ENCODE measurements at regions not wholly inside any gene's neighbourhood (a gene's known extent, or its start where the extent isn't known, plus 50 kb on each side); places are given as distances from the start of the nearest gene placed in this dataset.

DNA sequence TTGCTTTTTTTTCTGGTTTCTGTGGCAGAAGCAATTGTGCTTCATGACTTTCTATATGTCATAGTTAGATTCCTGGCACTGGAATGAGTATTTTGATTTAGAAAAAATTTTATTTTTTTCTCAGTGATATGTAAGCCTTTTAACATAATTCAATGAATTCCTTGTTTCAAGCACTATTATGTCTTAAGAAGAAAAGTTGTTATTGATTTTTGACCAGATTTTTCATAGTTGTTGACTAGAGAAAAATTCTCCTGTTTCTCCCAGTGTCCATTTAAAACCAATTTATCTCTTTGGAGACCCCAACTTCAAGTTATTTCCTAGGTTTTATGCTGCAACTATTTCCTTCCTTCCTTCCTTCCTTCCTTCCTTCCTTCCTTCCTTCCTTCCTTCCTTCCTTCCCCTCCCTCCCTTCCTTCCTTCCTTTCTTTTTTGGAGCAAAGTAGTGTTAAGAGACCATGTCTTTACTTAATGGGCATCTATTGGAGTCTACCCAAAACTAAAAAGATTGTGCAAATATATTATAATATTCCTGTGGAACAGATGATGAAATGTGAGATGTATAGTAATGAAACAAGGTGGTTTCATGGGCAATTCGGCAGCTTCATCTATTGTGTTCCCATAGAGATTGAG lies 346.9 kb downstream of the RNF144B start:
- in situ Hi-C loops (cut with HindIII; ENCODE audit: low sequenced_read_pairs), result no loop called here
- no peak for DNase-seq (ENCODE audit: low spot score)

DNA sequence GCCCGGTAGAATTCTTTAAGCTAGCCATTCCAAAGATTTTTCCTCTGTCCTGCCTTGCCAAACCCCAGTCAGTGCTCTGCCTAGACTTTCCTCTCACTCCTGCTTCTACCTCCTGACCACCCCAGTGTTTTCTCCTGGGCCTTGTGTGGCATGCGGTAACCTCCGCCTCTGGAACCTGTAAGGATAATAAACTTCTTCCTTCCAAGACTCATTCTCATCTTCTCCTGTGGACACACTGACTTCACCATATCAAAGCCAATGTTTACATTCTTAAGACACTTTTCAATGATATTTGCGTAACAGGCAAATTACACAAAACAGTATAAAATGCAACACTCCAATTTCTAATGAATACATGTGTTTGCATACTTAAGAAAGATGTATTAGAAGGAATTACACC lies 354.6 kb downstream of the RNF144B start:
- in situ Hi-C loops (cut with HindIII; ENCODE audit: low sequenced_read_pairs), result no loop called here
- no peak for DNase-seq (ENCODE audit: low spot score)

DNA sequence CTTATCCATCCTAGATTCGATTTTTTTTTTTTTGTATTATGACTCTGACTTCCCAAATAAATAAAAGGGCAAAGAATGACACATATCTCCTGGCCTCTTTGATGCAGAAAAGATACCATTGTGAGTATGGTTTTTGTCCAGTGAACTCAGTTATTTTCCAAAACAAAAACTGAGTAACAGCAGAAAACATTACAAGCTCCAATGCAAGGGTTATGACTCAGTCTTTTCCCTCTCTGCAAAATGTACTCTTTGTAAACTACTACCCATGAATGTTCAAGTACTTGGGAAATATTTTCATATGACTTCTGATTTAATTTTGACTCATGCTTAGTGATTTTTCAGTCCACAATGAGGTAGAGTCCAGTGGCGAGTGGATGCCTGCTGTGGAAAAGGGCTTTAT lies 355.3 kb downstream of the RNF144B start:
- in situ Hi-C loops (cut with HindIII; ENCODE audit: low sequenced_read_pairs), result no loop called here
- no peak for DNase-seq (ENCODE audit: low spot score)

DNA sequence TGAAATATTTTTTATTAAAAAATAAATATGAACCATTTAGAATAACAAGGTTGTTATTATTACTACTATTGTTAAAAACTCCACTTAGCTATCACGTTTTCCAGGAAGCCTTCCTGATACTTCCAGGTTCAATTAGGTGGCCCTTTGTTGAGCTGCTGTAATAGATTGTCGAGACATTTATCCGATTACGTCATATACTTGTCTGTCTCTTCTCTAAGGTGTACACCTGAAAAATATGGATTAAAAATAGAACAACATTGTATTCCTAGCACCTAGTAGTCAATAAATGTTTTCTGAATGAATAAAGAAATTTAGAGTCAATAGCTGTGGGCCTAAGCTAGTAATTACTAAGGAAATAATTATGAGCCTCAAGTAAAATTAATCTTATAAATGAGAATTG lies 359.6 kb downstream of the RNF144B start:
- DNase-seq (ENCODE audit: low spot score), result no peak
- in situ Hi-C loops (cut with HindIII; ENCODE audit: low sequenced_read_pairs), result no loop called here

- in situ Hi-C loops (cut with HindIII; ENCODE audit: low sequenced_read_pairs), result no loop called here
- DNase-seq (ENCODE audit: low spot score), result no peak
Measured at GRCh38 chr6:18748314-18748713, 361.2 kb downstream of the RNF144B start.

GRCh38 chr6:18752278-18753068 lies 365.3 kb downstream of the RNF144B start:
- no peak for DNase-seq (ENCODE audit: low spot score)
- in situ Hi-C loops (cut with HindIII; ENCODE audit: low sequenced_read_pairs), result no loop called here

GRCh38 chr6:18753076-18753475 lies 365.9 kb downstream of the RNF144B start:
- DNase-seq (ENCODE audit: low spot score), result no peak
- in situ Hi-C loops (cut with HindIII; ENCODE audit: low sequenced_read_pairs), result no loop called here

- in situ Hi-C loops (cut with HindIII; ENCODE audit: low sequenced_read_pairs), result no loop called here
- no peak for DNase-seq (ENCODE audit: low spot score)
Measured at GRCh38 chr6:18763086-18763485, 375.9 kb downstream of the RNF144B start.

- DNase-seq (ENCODE audit: low spot score), result no peak
- in situ Hi-C loops (cut with HindIII; ENCODE audit: low sequenced_read_pairs), result no loop called here
Measured at GRCh38 chr6:18784794-18785193, 397.6 kb downstream of the RNF144B start.

GRCh38 chr6:18785810-18786490 lies 398.8 kb downstream of the RNF144B start:
- in situ Hi-C loops (cut with HindIII; ENCODE audit: low sequenced_read_pairs), result no loop called here
- DNase-seq (ENCODE audit: low spot score), result no peak

GRCh38 chr6:18792866-18793265 lies 405.7 kb downstream of the RNF144B start:
- in situ Hi-C loops (cut with HindIII; ENCODE audit: low sequenced_read_pairs), result no loop called here
- DNase-seq (ENCODE audit: low spot score), result no peak

- no peak for DNase-seq (ENCODE audit: low spot score)
- in situ Hi-C loops (cut with HindIII; ENCODE audit: low sequenced_read_pairs), result no loop called here
Measured at GRCh38 chr6:18795726-18796125, 408.6 kb downstream of the RNF144B start.

DNA sequence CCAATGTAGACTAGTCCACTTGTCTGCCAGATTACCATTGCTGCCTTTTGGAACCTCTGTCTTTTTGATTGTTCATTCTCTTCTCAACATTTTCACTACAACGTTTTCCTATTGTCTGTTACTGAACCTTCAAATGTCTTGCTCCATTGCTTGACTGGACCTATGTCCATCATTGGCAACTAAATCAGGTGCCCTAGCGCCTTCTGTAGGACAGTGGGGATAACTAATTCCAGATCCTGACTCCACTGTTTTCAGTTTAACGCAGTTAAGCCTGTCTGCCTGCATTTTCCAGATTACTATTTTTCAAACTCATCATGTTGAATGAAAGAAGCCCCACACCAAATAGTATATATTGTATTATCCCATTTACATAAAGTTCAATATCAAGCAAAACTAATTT lies 433.6 kb downstream of the RNF144B start:
- DNase-seq (ENCODE audit: low spot score), result no peak
- in situ Hi-C loops (cut with HindIII; ENCODE audit: low sequenced_read_pairs), result no loop called here

DNA sequence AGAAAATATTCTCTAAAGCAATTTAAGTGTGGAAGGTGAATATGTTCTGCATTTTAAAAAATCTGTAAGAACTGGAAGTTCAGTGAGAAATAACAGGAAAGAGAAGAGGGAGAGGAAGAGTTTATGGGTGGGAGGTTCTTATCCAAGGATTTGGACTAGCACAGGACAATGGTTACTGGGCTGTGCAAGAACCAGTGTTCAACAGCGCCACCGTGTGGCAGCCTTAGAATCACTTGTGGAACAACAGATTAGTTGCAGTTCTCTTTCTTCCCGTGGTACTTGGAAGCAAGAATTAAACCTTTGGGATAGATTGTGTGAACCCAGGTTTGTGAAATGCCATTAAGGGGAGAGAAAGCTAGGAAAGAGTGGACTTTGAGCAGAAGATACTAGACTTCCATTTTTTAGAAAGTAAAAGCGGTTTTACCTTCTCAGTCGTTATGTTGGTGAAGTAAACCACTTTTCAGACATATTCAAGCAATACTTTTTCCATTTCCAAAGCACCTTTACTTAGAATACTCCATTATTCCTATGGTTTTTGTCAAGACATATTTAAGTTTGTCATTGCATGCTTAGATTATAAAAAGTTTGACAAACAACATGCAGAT lies 436.7 kb downstream of the RNF144B start:
- in situ Hi-C loops (cut with HindIII; ENCODE audit: low sequenced_read_pairs), result no loop called here
- no peak for DNase-seq (ENCODE audit: low spot score)

GRCh38 chr6:18829272-18829870 lies 442.2 kb downstream of the RNF144B start:
- in situ Hi-C loops (cut with HindIII; ENCODE audit: low sequenced_read_pairs), result no loop called here
- no peak for DNase-seq (ENCODE audit: low spot score)

- in situ Hi-C loops (cut with HindIII; ENCODE audit: low sequenced_read_pairs), result no loop called here
- DNase-seq (ENCODE audit: low spot score), result no peak
Measured at GRCh38 chr6:18835976-18836375, 448.8 kb downstream of the RNF144B start.

DNA sequence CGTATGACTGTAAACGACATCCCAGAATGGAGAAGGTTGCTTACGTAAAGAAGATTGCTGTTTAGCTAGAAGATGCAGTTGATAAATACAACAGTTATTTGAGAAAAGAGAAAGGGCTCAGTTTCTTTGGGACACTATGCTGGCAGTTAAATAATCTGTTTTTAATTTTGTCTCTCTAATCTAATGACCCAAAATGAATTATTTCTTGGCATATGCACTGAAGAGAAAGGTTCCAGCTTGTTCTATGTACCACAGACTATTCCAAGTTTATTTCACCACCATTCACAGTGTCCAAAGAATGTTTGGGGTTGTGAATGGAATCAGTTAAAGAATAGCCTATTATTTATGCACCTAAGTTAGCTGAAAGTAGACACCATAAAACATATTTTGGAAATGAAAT lies 449.9 kb downstream of the RNF144B start:
- in situ Hi-C loops (cut with HindIII; ENCODE audit: low sequenced_read_pairs), result no loop called here
- no peak for DNase-seq (ENCODE audit: low spot score)

DNA sequence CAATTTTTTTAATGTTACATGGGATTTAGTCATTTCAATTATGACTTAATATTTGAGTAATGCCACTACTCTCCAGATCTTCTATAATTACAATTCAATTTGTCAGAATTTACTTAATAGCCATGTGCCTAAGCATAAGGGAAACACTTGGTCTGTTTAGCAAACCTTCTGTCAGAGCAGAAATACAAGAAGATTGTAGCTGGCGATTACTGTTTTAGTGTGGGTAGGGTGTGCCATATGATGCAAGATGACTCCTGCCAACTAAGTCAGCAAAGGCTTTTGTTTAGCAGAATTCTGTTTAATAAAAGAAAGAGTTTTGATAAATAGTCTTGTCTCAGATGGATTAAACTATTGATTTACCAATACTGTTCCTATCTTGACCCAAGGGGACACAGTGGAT lies 455.4 kb downstream of the RNF144B start:
- in situ Hi-C loops (cut with HindIII; ENCODE audit: low sequenced_read_pairs), result no loop called here
- DNase-seq (ENCODE audit: low spot score), result no peak

DNA sequence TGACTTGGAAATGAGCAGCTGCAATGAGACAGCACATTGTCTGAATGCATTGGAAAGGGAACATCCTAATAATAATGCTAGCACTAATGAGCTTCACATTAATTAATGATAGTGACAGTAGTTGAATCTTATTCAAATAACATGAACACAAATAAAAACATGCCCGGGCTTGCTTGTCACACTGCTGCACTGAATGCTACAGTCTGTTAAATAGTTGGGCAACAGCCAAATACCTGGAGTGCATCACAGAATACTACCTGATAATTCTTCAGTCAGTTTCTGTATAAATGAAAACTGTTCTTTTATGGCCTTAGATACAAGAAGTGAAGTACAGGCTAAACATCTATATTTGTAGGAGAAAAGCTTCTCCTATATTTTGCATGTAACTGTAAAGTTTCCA lies 458.7 kb downstream of the RNF144B start:
- in situ Hi-C loops (cut with HindIII; ENCODE audit: low sequenced_read_pairs), result no loop called here
- no peak for DNase-seq (ENCODE audit: low spot score)

DNA sequence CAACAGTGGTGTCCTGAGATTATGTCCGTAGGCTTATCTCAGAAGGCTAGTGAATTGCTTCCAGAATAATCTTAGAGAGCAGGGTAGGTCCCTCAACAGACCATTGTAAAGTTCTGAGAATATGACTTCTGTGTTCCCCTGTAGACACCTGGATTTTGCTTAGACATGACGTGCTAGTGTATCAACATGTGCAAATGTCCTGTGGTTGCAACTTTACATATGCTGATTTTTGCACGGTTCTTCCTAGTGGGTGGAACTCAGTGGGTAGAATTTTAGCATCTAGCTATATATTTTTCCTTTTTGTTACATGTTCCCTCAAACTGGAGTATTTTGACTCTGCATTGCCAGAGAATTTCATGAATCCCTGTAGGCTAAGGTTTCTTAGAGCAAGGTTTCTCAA lies 459.2 kb downstream of the RNF144B start:
- in situ Hi-C loops (cut with HindIII; ENCODE audit: low sequenced_read_pairs), result no loop called here

More for the DNA sequence above, 459.2 kb downstream of the RNF144B start:
- DNase-seq (ENCODE audit: low spot score), result no peak

Measured in G401 (cell line).